HG03060 (cell line): ENCODE measurements at regions not wholly inside any gene's neighbourhood (a gene's known extent, or its start where the extent isn't known, plus 50 kb on each side); places are given as distances from the start of the nearest gene placed in this dataset.

Experiments
- ATAC-seq: cut with Tn5 transposase; IDR thresholded peaks from one replicate; pipeline ENCODE4 v1.9.1; 2021; ENCODE audit warnings: low read depth, moderate number of reproducible peaks; ENCODE audit not compliant: unreplicated experiment

DNA sequence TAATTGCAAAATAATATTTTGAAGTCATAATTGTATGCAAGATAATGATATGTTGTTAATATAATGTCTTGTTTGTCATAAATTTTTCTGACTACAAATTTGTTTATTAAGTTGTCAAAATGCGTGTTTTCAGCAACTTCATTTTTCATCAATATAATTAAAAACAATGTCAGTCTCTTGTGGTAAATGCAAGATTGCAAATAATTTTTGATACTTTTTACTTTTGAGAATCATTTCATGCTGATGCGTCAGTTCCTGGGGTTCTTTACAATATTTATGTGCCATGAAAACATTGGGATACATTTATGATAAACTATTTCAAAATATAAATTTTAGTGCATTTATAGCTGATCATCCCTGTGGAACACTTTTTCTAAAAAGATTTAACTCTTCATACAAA lies 1504.8 kb downstream of the BRD1 start:
- ATAC-seq, result no peak

DNA sequence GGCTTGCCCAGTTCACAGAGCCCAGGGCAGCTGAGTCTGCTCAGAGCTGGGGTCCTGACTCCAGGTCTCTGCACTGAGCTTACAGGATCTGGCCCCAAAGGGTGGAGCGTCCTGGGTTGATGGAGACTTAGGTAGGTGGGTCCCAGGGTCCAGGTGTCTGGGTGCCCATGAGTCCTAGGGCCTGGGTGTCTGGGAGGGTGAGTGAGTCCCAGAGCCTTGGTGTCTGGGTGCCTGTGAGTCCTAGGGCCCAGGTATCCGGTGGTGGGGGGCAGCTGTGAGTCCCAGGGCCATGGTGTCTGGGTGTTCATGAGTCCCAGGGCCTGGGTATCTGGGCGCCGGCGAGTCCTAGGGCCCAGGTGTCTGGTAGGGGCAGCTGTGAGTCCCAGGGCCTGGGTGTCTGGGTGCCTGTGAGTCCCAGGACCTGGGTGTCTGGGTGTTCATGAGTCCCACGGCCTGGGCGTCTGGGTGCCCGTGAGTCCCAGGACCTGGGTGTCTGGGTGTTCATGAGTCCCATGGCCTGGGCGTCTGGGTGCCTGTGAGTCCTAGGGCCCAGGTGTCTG lies 1505.6 kb downstream of the BRD1 start:
- no peak for ATAC-seq

DNA sequence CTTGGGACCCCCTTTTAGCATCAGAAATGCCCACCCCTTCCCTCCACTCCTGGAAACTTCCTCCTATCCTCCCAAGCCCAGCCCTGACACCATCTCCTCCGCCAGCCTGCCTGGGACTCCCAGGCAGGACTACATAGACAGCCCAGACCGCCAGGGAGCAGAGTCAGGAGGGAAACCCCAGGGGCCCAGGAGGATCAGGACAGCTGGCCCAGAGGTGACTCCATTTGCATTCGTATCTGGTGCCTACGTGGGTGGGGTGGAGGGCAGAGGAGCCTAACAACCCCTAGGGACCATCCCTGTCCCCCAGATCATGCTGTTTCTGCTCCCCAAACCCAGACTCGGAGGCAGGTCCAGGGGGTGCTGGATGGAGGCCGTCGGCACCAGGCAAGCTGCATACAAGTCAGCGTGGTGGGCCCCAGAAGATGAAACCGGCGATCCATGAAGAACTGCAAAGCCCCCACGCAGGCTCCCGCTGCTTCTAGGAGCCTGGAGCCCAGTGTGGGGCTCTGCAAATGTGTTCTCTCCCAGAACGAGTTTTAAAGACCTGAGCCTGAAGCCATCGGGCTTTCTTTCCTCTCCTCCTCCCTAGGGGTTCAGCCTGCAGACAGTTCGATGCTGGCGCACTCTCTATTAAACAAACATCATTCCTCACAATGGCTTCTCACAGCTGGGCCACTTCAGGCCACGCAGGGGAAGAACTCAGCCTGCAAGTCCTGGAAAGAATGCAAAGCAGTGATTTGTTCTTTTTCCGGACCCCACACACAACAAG lies 1506.8 kb downstream of the BRD1 start:
- no peak for ATAC-seq

DNA sequence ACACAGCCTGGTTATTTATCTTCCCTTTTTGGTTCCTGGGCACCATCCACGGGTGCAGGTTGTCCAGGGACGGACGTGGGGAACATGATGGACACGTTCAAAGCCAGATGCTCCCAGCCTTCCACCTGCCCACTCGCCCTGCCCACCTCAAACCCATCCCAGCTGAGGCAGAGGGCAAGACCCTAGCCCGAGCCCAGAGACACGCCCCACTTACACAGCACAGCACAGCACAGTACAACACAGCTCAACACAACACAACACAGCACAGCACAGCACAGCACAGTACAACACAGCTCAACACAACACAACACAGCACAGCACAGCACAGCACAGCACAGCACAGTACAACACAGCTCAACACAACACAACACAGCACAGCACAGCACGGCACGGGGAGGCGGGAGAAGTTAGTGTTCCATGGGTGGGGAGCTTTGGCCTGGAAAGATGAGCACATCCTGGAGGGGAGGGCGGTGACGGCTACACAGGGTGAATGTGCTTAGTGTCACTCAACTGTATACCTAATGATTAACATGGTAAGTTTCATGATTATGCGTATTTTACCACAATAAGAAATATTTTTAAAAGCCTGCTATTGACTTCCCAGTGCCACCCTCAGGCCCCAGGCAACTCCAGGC lies 1507.5 kb downstream of the BRD1 start:
- no peak for ATAC-seq

DNA sequence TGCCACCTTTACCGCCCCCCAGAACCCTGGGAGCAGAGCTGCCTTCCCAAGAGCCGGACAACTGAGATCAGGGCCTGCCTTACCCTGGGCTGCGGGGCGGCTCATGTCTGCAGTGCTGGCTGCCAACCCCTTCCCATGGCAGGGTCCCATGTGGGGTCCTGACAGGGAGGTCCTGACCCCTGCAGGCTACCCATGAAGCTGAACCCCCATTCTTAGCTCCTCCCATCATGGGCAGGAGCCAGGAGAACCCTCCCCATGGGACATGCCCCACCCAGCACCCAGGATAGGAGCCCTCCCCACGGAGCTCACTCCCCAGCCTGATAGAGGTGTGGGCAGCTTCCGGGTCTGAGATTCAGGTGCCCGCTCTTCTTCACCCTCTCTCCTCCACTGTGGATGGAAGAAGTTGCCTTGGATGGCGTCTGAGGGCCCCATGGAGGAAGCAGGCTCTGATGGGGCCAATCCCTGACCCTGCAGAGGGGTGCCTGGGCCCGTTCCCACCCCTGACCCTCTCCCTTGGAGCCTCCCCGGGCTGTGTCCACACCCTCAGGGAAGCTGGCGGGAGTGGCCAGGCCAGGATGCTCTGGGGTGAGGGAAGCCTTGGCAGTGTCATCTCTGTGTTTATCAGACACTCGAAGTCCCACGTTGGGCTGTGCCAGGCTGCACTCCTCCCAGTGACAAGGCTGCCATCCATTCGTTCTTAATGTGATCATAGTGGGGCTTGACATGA lies 1508.2 kb downstream of the BRD1 start:
- ATAC-seq, result no peak

DNA sequence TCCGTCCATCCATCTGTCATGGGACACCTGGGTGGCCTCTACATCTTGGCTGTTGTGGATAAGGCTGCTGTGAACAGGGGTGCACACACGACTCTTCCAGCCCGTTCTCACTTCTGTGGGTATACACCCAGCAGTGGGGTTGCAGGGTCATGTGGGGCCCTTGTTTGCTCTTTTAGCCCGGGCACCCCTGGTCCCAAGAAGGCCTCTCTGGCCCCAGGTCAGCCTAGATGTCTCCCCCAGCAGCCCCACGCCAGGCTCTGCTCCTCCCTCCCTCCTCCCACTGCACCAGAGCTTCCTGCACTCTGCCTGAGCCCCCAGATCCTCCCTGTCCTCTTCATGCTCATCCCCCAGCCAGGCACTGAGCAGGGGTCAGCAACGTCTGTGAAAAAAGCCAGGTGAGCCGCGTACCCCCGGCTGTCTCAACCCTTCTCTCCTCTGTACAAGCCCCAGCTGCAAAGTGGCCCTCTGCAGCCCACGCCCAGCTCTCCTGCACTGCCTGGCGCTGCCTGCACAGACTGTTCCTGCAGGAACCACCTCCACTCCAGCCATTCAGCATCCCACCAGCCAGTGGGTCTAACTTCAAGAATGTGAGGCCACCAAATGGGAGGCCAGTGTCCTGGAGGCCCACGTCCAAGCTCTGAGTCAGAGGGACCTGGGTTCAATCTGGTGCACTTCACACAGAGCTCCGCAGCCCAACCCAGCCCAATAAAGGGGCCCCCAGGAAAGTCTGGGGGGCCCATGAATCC lies 1508.9 kb downstream of the BRD1 start:
- no peak for ATAC-seq

DNA sequence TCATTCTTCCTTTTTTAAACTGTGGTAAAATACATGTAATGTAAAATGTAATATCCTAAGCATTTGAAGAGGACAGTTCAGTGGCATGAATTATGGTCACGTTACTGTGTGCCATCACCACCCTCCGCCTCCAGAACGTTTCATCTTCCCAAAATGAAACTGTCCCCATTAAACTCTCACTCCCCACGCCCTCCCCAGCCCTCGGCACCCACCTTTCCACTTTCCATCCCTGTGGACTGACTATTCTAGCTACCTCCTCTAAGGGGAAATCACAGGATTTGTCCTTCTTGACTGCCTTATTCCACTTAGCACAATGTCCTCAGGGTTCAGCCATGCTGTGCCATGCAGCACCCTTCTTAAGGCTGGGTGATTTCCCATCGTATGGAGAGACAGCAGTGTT lies 1509.5 kb downstream of the BRD1 start:
- no peak for ATAC-seq

DNA sequence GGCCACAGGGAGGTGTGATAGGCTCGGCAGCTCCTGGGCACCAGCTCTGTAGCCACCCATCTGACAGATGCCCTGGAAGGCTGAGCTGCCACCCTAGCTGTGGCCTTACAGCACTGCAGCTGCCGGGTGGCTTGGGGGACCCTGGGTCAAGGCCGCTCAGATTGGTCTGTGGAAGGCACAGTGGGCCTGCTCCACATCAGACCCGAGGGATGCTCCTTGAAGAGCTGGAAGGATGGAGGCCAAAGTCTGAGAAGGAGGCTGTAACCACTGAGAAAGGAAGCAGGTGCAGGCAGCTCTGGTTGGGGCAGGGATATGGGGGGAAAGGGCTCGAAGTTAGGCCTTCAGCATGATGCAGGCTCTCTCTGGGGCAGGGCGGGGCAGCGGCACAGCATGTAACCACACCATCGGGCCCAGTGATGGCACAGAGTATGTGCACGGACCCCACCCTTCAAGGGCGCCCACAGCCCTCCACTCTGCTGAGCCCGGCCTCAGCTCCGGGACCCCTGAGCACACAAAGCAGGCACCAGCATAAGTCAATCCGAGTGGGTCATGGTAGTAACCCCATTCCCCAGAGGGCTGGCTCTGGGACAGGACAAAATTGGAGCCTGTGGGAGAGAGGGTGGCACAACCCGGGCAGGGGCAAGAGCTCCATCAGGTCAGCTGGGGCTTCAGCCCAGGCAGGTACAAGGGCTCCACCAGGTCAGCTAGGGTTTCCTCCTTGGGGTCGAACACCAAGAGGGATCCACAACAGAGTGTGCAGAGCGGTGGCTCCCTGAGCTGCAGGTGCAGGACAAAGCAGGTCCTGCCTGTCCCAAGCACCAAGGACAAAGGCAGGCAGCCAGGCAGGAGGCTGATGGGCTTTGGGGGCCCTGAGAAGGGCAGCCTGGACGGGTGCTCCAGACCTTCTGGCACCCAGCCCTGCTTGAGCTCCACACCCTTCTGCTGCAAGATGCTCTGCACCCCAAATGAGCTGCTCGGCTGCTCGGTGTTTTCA lies 1511.1 kb downstream of the BRD1 start:
- no peak for ATAC-seq

DNA sequence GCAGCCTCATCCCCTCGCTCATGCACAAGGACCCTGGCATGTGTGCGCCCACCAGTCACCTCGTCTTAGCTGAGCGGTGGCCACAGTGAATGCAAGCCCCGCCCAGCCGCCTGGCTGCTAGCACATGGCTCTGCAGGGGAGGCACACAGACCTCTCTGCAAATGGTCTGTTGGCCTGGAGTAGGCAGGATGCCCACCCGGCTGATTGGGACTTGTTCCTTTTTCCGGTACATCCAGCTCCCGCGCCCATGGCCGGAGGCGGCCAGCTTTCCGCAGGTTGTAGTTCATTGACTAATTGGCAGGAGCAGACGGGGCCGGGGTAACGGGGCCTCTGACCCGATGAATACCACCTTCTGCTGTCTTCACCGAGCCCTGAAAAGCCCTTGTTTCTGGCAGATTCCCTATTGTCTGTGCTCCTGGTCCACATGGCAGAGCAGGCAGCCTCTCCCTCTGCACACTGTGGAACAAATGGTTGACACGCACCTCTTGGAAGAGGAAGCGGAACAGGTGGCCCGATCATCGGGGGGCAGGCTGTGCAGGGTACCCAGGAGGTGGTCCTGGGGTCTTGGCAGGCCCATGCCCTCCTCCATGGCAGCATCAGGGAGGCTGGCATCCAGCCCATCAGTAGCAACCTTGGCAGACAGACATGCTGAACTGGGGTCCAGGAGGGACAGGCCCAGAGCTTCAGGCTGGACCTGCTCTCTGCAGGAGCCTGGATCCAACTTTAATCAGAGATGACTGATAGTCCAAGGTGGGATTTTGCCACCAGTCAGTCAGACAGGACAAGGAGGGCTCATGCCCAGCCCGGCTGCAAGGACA lies 1512.0 kb downstream of the BRD1 start:
- no peak for ATAC-seq

DNA sequence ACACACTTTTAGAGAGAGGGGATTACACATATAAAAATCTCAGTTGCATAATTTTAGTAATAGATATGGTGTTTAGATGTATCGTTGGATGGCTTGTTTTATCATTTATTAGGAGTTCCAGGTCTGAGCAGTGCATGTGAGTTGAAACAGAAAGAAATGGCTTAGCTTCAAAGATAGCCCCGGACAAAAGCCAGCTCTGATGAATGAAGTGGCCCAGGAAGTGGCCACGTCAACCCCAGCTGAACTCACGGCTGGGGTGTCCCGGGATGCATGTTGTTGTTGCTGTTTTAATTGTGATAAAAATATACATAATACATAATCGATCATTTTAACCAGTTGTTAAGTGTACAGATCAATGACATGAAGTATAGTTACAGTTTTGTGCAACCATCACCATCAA lies 1513.6 kb downstream of the BRD1 start:
- no peak for ATAC-seq

DNA sequence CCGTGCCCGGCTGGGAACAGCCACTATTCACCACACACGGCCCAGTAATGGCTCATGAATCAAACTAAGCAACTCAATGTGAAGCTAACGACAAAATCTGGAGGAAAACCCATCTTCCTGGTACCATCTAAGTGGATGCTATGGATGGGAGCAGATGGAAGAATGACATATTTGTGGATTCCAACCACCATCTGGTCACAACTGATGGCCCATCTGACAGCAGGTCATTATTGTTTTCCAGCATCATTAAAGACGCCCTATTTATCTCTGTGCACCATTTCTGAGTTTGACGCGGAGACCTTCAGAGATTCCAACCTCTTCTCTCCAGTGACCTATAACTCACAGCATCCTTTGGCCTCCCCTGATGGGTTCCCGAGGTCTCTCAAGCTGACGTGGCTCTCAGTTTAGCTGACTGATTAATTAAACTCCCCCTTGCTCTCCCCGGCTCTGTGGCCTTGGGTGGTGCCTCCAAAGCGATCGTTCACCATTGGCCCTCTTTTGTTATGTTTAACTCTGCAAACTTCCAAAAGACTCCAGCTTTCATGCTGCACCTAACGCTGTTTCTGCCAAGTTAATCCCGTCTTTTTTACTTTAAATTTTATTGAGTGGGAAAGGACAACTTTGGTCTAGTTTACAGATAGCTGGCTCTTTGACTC lies 1514.4 kb downstream of the BRD1 start:
- no peak for ATAC-seq

DNA sequence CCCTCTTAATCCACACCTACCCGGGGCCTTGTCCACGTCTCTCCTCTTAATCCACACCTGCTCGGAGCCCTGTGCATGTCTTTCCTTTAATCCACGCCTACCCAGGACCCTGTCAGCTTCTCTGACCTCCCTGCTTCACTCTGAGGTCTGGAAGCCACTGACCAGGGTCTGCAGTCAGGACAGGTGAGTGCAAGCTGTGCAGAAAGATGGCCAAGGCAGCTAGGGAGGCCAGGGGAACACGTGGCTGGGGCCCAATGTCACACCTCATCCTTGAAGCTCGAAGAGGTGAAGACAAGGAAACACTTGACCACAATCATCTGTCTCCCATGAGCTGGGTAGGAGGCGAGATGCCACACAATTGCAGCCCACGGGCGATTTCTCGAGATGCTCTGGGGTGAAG lies 1516.9 kb downstream of the BRD1 start:
- no peak for ATAC-seq

DNA sequence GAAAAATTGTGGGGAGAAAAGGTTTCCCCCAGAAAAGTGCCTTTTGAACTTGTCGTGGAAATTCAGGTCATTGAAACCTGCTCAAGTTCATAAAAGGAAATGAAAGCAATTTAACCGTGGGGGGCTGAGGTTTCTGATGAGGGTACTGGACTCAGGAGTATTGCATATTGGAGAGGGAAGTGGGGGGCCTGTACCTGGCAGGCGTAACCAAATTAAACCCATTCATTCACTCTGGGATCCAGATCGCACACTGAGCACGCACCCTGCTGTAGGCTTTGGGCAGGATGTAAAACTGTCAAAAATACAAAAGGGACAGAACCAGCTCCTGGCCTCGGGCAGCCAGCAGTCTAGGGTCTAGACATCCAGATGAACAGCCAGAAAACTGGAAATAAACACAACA lies 1517.4 kb downstream of the BRD1 start:
- ATAC-seq, result no peak

DNA sequence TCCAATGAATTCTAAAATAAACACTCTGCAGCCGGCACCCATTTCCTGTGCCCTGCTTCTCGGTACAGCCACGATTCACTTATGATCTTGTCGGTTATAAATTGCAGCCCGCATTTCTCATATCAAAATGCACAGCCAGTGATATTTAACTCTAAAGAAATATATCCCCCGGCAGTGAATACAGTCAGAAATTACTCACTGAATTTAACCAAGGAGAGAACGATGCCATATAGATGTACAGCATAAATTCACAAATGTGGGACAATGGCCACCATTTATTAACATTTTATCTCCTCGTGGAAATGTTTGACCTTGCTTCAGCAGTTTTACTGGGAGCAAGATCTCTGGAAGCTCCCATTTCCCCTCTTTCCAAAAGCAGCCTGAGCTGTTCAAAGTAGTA lies 1517.8 kb downstream of the BRD1 start:
- ATAC-seq, result no peak

DNA sequence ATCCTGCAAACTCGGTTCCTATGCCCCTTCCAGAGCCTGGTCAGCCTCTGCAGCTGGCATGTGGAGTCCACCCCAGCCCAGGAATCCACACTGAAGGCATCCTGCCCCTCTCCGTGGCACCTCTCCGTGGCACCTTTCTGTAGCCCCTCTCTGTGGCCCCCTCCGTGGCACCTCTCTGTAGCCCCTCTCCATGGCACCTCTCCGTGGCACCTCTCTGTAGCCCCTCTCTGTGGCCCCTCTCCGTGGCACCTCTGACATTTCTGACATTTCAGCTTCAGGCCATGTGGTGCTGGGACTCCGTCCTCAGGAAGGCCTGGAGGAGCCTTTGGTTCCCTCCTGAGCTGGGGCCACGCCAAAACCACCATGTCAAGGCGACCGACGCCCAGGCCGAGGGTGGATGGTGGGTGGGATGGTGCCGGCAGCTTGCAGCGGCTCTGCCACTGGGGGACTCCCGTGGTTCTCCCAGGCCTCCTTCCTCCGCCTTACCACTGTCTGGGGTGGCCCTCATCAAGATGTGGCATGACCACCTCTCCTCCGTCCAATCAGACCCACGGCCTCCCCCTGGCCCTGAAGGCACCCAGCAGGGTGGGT lies 1518.5 kb downstream of the BRD1 start:
- no peak for ATAC-seq

DNA sequence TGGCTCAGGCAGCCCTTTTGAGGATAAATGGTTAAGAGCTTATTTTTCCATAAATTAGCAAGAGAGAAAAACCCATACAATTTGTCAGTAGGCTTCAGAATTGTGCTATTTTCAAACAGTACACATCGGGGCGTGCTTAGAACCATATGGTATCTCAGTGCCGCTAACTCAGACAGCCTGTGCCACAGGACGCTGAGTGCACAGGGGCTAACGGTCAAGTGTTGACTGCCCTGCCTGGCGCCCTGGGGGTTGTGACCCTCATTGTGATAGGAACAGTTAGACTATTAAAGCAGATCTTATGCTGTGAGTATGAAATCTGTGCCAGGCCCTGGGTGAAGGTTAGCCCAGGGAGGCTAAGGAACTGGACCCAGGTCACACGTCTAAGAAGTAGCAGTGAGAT lies 1519.7 kb downstream of the BRD1 start:
- ATAC-seq, result no peak

DNA sequence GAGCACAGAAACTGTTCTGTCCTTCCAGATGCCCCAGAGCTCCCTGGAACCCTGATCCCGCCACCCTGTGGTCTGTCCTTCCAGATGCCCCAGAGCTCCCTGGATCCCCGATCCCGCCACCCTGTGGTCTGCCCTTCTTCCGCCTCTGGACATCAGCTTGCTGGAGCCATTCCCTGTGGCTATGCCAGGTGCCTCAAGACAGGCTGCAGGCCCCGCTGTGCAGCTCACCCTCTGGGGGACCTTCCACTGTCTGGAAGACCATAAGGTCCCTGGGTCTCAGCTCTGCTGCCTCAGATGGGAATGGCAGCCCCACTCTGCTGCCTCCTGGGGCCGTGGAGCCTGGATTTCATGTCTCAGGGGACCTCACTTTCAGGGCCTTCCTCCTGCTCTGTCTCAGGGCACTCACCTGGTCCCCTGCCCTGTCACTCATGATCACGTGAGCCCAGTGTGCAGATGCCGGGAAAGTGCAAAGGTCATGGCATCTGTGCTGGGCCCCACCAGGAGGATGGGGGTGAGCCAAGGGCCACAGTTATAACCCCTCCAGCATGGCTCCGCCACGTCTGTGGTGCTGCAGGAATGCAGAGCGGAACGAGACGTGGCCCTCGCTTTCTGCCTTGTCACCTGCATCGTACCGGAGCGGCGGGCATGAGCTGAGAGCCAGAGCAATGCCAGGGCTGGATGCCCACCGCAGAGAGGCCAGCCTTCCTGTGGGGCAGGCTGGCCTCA lies 1520.7 kb downstream of the BRD1 start:
- ATAC-seq, result no peak
